H9 (cell line): ENCODE measurements at regions not wholly inside any gene's neighbourhood (a gene's known extent, or its start where the extent isn't known, plus 50 kb on each side); places are given as distances from the start of the nearest gene placed in this dataset.

Source experiments
- DNase-seq: peaks from one replicate; pipeline ENCODE4 v3.0.0-alpha.2; 2017
- H2AFZ ChIP-seq: one replicate; pipeline ENCODE4 v1.6.1; 2013; ENCODE audit warnings: mild to moderate bottlenecking, low read length, control low read depth, moderate library complexity
- H2AK5ac ChIP-seq: 2 replicates; pipeline ENCODE4 v1.6.1; 2013; ENCODE audit warnings: low read length, control low read depth, mixed read lengths; ENCODE audit not compliant: insufficient read length
- H2BK120ac ChIP-seq: one replicate; pipeline ENCODE4 v1.6.1; 2013; ENCODE audit warnings: low read depth, mild to moderate bottlenecking, low read length, control low read depth, inconsistent platforms; ENCODE audit not compliant: poor library complexity, severe bottlenecking
- H2BK12ac ChIP-seq: 2 replicates; pipeline ENCODE4 v1.6.1; 2013; ENCODE audit warnings: low read length, control low read depth, mixed read lengths, low read depth; ENCODE audit not compliant: insufficient read length
- H2BK15ac ChIP-seq: 2 replicates; pipeline ENCODE4 v1.6.1; 2013; ENCODE audit warnings: low read depth, low read length, control low read depth
- H2BK20ac ChIP-seq: one replicate; pipeline ENCODE4 v1.6.1; 2013; ENCODE audit warnings: low read depth, mild to moderate bottlenecking, low read length, control low read depth, inconsistent platforms; ENCODE audit not compliant: poor library complexity, severe bottlenecking
- H2BK5ac ChIP-seq: 2 replicates; pipeline ENCODE4 v1.6.1; 2013; ENCODE audit warnings: low read length, control low read depth, mixed read lengths; ENCODE audit not compliant: insufficient read length
- H3K14ac ChIP-seq: 2 replicates; pipeline ENCODE4 v1.6.1; 2013; ENCODE audit warnings: low read length, control low read depth; ENCODE audit not compliant: insufficient read depth
- H3K18ac ChIP-seq: 2 replicates; pipeline ENCODE4 v1.6.1; 2013; ENCODE audit warnings: low read depth, mild to moderate bottlenecking, mixed read lengths, low read length, control low read depth; ENCODE audit not compliant: insufficient read length
- H3K23ac ChIP-seq: 2 replicates; pipeline ENCODE4 v1.6.1; 2013; ENCODE audit warnings: low read length, control low read depth, mixed read lengths, low read depth; ENCODE audit not compliant: insufficient read length
- H3K23me2 ChIP-seq: 2 replicates; pipeline ENCODE4 v1.6.1; 2013; ENCODE audit warnings: low read depth, mild to moderate bottlenecking, mixed read lengths, low read length, control low read depth; ENCODE audit not compliant: insufficient read length, poor library complexity, severe bottlenecking
- H3K27ac ChIP-seq: 2 replicates; pipeline ENCODE4 v1.5.1; 2013; ENCODE audit warnings: low read length, control low read depth, mixed read lengths, low read depth; ENCODE audit not compliant: insufficient read length
- H3K27me3 ChIP-seq: 2 replicates; pipeline ENCODE4 v1.6.1; 2013; ENCODE audit warnings: low read length, control low read depth, inconsistent platforms; ENCODE audit not compliant: insufficient read depth
- H3K4ac ChIP-seq: 2 replicates; pipeline ENCODE4 v1.6.1; 2013; ENCODE audit warnings: low read depth, mild to moderate bottlenecking, control low read depth, inconsistent platforms, low read length, moderate library complexity
- H3K4me1 ChIP-seq: 2 replicates; pipeline ENCODE4 v1.6.1; 2013; ENCODE audit warnings: low read length, control low read depth, inconsistent platforms; ENCODE audit not compliant: insufficient read depth
- H3K4me2 ChIP-seq: 2 replicates; pipeline ENCODE4 v1.6.1; 2013; ENCODE audit warnings: low read length, control low read depth, mixed read lengths; ENCODE audit not compliant: insufficient read length, insufficient read depth
- H3K56ac ChIP-seq: 2 replicates; pipeline ENCODE4 v1.6.1; 2013; ENCODE audit warnings: low read depth, mild to moderate bottlenecking, mixed read lengths, low read length, control low read depth; ENCODE audit not compliant: insufficient read length
- H3K79me1 ChIP-seq: 2 replicates; pipeline ENCODE4 v1.6.1; 2013; ENCODE audit warnings: low read depth, mild to moderate bottlenecking, moderate library complexity, low read length, control low read depth, inconsistent platforms; ENCODE audit not compliant: insufficient read depth, poor library complexity, severe bottlenecking
- H3K79me2 ChIP-seq: 2 replicates; pipeline ENCODE4 v1.6.1; 2013; ENCODE audit warnings: low read length, control low read depth, inconsistent platforms; ENCODE audit not compliant: insufficient read depth
- H3K9ac ChIP-seq: 2 replicates; pipeline ENCODE4 v1.6.1; 2013; ENCODE audit warnings: low read length, control low read depth, mixed read lengths; ENCODE audit not compliant: insufficient read length; ENCODE audit errors: extremely low read depth
- H3K9me3 ChIP-seq: one replicate; pipeline ENCODE4 v1.6.1; 2013; ENCODE audit warnings: low read depth, low read length, inconsistent platforms; ENCODE audit not compliant: control insufficient read depth
- H3T11ph ChIP-seq: one replicate; pipeline ENCODE4 v1.6.1; 2013; ENCODE audit warnings: mild to moderate bottlenecking, low read length, control low read depth, inconsistent platforms
- H4K20me1 ChIP-seq: one replicate; pipeline ENCODE4 v1.6.1; 2013; ENCODE audit not compliant: control insufficient read depth, insufficient read length, insufficient read depth
- H4K5ac ChIP-seq: 2 replicates; pipeline ENCODE4 v1.6.1; 2013; ENCODE audit warnings: low read depth, mild to moderate bottlenecking, mixed read lengths, low read length, control low read depth; ENCODE audit not compliant: insufficient read length
- H4K8ac ChIP-seq: replicated peaks from 2 replicates; pipeline ENCODE4 v1.6.1; 2013; ENCODE audit warnings: low read length, control low read depth, mixed read lengths, low read depth; ENCODE audit not compliant: insufficient read length
- H4K91ac ChIP-seq: 2 replicates; pipeline ENCODE4 v1.6.1; 2013; ENCODE audit warnings: low read depth, mild to moderate bottlenecking, moderate library complexity, mixed read lengths, low read length, control low read depth; ENCODE audit not compliant: insufficient read length
- H3K27ac Mint-ChIP-seq, 3 experiments: 2 replicates in 2 of 3; 3 replicates in 1 of 3; pipeline ENCODE4 v1.8.0; 2020 to 2021; ENCODE audit warnings: mixed read lengths in 3 of 3, mild to moderate bottlenecking in 1 of 3, moderate library complexity in 1 of 3
- H3K27me3 Mint-ChIP-seq: 2 replicates; pipeline ENCODE4 v1.8.0; 2021; ENCODE audit warnings: low read depth, mild to moderate bottlenecking, moderate library complexity, mixed read lengths
- H3K36me3 Mint-ChIP-seq, 3 experiments: 2 replicates in 2 of 3; 3 replicates in 1 of 3; pipeline ENCODE4 v1.8.0; 2020 to 2021; ENCODE audit warnings: low read depth in 3 of 3, mixed read lengths in 3 of 3; ENCODE audit not compliant: insufficient read depth in 1 of 3
- H3K4me1 Mint-ChIP-seq, 2 experiments: 2 replicates each; pipeline ENCODE4 v1.8.0; 2020; ENCODE audit warnings: mixed read lengths in 2 of 2
- H3K4me3 Mint-ChIP-seq, 2 experiments: 2 replicates in 1 of 2; 3 replicates in 1 of 2; pipeline ENCODE4 v1.8.0; 2020 to 2021; ENCODE audit warnings: mild to moderate bottlenecking in 2 of 2, mixed read lengths in 2 of 2, moderate library complexity in 1 of 2
- H3K9me3 Mint-ChIP-seq, 2 experiments: 2 replicates in 1 of 2; 3 replicates in 1 of 2; pipeline ENCODE4 v1.8.0; 2020; ENCODE audit warnings: mild to moderate bottlenecking in 2 of 2, mixed read lengths in 2 of 2, moderate library complexity in 1 of 2
- WGBS: extraction: QIAGEN DNeasy Blood & Tissue Kit; methylation state at CpG from one replicate; pipeline ENCODE4 v1.1.7; 2013; ENCODE audit warnings: missing lambda C conversion rate, low lambda C conversion rate, mixed read lengths; ENCODE audit not compliant: insufficient read length; ENCODE audit errors: extremely low coverage; 5-methylcytosine and 5-hydroxymethylcytosine counted together
- TF ChIP-seq, protein P1 (sequence below): fragments of 200-600 bp; sonication (generic); conservative IDR thresholded peaks from 3 replicates; pipeline ENCODE4 v1.8.0; 2021; ENCODE audit warnings: antibody characterized with exemption, mild to moderate bottlenecking

- no peaks in the 10 kb centered on the region for H3K23me2 ChIP-seq
- no peak overlapping the region for H3K56ac ChIP-seq
- no peak overlapping the region for H3T11ph ChIP-seq
- H3K4me2 ChIP-seq, result no peak overlapping the region
- no peak overlapping the region for H2BK12ac ChIP-seq
- no peak overlapping the region for H3K27ac Mint-ChIP-seq
- H3K36me3 Mint-ChIP-seq, result peaks cover 2 to 9% (median 3%) of the 10 kb centered on the region in 3 experiments; a peak in 2 of 7 replicates
- no peak overlapping the region for H4K91ac ChIP-seq
- H3K9ac ChIP-seq, result no peak overlapping the region
- no peak overlapping the region for H3K18ac ChIP-seq
- no peak overlapping the region for H2AK5ac ChIP-seq
- no peaks in the 10 kb centered on the region for H3K27me3 Mint-ChIP-seq
- no peaks in the 10 kb centered on the region for H3K79me1 ChIP-seq
- no peak overlapping the region for H4K5ac ChIP-seq
- H2BK120ac ChIP-seq, result no peak overlapping the region
- no peak overlapping the region for H3K4ac ChIP-seq
- no CpG with 5 or more reads among the region's 4 CpGs for WGBS
- no peak overlapping the region for H2BK15ac ChIP-seq
- peaks cover 9% of the 10 kb centered on the region for H3K4me1 ChIP-seq
- TF ChIP-seq, protein P1, sequence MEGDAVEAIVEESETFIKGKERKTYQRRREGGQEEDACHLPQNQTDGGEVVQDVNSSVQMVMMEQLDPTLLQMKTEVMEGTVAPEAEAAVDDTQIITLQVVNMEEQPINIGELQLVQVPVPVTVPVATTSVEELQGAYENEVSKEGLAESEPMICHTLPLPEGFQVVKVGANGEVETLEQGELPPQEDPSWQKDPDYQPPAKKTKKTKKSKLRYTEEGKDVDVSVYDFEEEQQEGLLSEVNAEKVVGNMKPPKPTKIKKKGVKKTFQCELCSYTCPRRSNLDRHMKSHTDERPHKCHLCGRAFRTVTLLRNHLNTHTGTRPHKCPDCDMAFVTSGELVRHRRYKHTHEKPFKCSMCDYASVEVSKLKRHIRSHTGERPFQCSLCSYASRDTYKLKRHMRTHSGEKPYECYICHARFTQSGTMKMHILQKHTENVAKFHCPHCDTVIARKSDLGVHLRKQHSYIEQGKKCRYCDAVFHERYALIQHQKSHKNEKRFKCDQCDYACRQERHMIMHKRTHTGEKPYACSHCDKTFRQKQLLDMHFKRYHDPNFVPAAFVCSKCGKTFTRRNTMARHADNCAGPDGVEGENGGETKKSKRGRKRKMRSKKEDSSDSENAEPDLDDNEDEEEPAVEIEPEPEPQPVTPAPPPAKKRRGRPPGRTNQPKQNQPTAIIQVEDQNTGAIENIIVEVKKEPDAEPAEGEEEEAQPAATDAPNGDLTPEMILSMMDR, result no peak
- no peak overlapping the region for H4K8ac ChIP-seq
- no peak overlapping the region for H3K27ac ChIP-seq
- no peaks in the 10 kb centered on the region for H3K79me2 ChIP-seq
- DNase-seq, result no peak
- no peak overlapping the region for H2BK20ac ChIP-seq
- no peak overlapping the region for H3K23ac ChIP-seq
- no peaks in the 10 kb centered on the region for H4K20me1 ChIP-seq
- no peaks in the 10 kb centered on the region for H3K9me3 ChIP-seq
- H3K4me3 Mint-ChIP-seq, result no peak overlapping the region
- H2BK5ac ChIP-seq, result no peak overlapping the region
- no peaks in the 10 kb centered on the region for H3K27me3 ChIP-seq
- H3K9me3 Mint-ChIP-seq, result peaks cover 3 to 8% of the 10 kb centered on the region in 2 experiments; a peak in 3 of 5 replicates
- no peak overlapping the region for H3K14ac ChIP-seq
- no peak overlapping the region for H2AFZ ChIP-seq
- peaks cover 33 to 36% of the 10 kb centered on the region in 2 experiments for H3K4me1 Mint-ChIP-seq
Measured at GRCh38 chr13:102504002-102504401, 92.8 kb upstream of the TPP2 start.
